GM10266 (cell line): ENCODE measurements at regions not wholly inside any gene's neighbourhood (a gene's known extent, or its start where the extent isn't known, plus 50 kb on each side); places are given as distances from the start of the nearest gene placed in this dataset.
A peak's percentile ranks its signal among the peaks of the same experiment; 100 is the strongest.

Source experiments
- DNase-seq: peaks from one replicate; pipeline ENCODE4 v3.0.0; 2012; ENCODE audit errors: extremely low spot score
- TF ChIP-seq, protein P1 (sequence below): IDR thresholded peaks from 2 replicates; pipeline ENCODE4 v1.5.1; 2012; ENCODE audit warnings: mild to moderate bottlenecking, low read depth; ENCODE audit not compliant: control insufficient read depth, insufficient read depth; ENCODE audit errors: missing control alignments

DNA sequence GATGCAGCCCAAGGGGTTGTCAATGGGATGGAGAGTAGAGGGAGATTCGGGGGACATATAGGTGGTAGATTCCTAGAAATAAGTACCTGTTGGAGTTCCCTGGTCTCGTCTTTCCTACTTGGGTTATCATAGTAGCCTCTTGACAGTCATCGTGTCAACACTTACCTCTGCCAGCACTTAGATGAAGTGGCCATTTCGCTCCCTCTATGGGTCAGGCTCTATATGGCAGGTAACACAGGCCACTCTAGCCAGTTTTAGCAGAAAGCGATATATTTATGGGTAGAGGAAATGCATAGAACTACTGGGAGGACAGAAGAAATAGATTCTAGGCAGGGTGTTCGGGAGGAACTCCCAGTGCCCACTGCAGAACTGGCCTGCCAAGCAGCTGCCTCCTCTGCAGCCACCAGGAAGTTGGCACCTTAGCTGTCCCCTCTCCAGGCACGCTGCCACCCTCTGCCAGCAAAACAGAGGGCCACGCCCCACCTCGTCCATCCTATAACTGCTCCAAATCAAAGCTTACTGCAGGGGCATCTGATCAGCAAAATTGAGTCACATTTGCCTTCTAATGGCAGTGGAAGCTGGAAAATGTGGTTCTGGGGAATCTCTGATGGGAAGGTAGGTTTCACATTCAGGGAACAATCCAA lies 181.3 kb downstream of the INSIG2 start:
- no peak for DNase-seq
- TF ChIP-seq, protein P1, sequence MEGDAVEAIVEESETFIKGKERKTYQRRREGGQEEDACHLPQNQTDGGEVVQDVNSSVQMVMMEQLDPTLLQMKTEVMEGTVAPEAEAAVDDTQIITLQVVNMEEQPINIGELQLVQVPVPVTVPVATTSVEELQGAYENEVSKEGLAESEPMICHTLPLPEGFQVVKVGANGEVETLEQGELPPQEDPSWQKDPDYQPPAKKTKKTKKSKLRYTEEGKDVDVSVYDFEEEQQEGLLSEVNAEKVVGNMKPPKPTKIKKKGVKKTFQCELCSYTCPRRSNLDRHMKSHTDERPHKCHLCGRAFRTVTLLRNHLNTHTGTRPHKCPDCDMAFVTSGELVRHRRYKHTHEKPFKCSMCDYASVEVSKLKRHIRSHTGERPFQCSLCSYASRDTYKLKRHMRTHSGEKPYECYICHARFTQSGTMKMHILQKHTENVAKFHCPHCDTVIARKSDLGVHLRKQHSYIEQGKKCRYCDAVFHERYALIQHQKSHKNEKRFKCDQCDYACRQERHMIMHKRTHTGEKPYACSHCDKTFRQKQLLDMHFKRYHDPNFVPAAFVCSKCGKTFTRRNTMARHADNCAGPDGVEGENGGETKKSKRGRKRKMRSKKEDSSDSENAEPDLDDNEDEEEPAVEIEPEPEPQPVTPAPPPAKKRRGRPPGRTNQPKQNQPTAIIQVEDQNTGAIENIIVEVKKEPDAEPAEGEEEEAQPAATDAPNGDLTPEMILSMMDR = peak; percentile 21

DNA sequence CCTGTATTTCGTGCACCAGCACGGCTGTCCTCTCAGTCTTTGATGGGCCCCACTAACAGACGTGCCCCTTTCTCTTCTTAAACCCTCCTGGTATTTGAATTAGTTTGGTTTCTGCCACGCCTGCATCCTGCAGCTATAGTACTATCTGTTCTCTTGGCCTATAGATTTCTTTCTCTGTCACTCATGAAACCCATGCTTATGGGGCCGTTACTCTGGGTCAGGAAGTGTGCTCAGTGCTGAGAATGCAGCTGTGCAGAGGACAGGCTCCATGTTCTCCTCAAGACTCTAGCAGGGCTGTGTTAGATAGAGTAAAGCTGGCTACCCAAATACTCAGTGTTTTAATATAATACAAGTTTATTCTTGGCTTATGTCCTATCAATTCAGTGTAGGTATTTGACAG lies 180.0 kb downstream of the INSIG2 start:
- TF ChIP-seq, protein P1 = no peak

DNA sequence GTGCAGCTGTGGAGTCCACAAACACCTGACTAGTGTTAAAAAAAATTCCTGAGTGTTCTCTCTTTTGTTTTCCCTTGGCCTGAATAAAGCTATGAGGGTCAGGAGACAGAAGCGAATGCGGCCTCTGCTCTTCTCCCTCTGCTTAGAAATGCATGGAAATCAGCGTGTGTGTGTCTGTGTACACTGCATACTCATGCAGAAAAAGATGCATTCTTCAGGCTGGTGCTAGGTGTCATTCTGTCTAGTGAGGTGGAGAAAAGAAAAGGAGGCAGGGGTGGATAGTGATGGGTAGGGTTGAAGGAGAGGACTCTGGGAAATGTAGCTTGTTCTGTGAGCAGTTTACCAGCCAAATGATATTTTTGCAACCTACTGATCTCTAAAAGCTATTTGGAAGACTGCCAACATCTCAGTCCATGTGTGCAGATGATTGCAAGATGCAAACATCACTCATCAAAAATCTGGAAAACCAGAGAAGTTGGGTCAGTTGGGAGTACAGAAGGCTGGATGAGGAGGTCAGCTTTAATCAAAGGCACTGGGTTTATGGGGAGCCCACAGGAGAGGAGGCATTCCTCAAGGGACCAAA lies 177.7 kb downstream of the INSIG2 start:
- no peak for DNase-seq
- TF ChIP-seq, protein P1 = no peak

More for the DNA sequence above, 180.0 kb downstream of the INSIG2 start:
- no peak for DNase-seq

DNA sequence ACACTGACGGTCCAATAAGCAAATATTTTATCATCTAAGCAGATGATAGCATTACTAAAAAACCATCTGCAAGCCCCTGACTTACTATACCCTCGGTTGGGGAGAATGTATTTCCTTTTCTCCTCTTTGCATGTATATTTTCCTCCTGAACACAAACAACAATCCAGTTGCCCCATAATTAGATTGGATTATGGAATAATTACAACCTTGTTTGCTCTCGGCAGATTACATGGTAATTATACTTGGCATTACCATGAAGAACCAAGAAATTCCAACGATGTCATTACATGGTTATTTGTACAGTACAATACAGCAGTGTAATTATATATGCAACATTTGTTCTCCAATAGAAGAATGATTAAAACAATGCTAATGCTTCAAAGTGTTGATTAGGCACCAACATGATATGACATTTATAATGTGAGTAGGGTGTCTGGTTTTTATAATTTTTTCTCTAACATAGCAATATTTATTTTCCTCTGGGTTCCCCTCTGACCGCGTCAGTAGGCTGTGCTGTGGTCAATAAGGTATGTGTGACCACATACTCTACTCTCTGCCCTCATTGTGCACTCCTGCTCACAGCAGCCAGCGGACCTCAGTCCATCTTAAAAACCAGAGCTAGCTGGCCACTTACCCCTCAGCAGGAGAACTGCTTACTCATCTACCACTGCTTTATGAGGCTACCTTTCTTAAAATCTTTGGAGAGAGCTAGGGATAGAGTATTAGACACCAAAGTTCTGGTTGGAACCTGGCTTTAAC lies 176.1 kb downstream of the INSIG2 start:
- no peak for DNase-seq
- TF ChIP-seq, protein P1 = no peak

DNA sequence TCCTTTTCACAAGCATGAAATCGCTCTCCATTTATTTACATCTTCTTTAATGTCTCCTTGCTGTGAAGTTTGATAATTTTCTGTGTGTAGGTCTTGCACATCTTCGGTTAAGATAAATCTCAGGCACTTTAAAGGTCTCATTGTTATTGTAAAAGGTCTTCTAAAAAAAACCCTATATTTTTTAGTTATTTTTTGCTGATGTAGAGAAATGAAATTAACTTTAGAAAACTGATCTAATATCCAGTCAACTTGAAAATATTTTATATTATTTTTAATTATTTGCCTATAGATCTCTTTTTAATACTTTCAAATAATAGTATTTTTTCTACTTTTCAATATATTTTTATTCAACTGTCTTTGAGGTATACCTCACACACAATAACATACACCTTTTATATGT lies 169.4 kb downstream of the INSIG2 start:
- no peak for DNase-seq
- TF ChIP-seq, protein P1 = no peak

DNA sequence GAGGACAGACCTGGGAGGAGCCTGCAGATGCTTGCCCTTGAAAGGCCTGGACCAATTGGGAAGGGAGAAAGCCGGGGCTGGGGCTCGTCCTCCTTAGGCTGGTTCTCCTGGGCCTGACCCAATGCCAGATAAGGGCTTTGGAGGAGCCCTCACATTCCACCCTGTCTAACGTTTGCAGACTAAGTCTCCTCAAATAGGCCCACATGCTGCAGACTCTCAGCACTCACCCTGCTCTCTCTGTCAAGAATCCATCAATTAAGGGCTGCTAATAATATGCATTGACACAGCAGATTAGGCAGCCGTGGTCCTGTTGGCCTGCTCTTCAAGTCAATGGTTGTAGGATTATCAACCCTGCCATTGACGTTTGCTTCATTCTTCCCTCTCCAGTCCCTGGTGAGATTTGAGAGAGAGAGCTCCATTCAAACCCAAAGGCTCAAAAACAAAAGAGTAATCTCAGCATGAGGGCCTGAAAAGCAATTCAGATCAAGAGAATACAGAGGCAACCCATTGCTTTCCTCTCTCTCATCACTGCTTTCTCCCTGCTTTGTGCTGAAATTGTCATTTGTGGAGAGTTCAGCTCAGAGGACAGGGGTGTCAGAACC lies 167.6 kb downstream of the INSIG2 start:
- TF ChIP-seq, protein P1 = no peak
- DNase-seq = no peak
